NCI-H2081 treated with DMSO at 0.1 percent for 48 hours (cell line): ENCODE measurements at regions not wholly inside any gene's neighbourhood (a gene's known extent, or its start where the extent isn't known, plus 50 kb on each side); places are given as distances from the start of the nearest gene placed in this dataset.
"Not testable (repeated sequence)": the region's sequence is repeated elsewhere in the genome, so short reads cannot be mapped to it uniquely, and the experiment has no call there.

Experiments used
- DNase-seq: peaks from one replicate; lab custom pipeline; 2025; lab: John Stamatoyannopoulos, UW

GRCh38 chr11:25515576-25515975 is 816.4 kb upstream of the ANO3 start:
- no peak for DNase-seq

DNA sequence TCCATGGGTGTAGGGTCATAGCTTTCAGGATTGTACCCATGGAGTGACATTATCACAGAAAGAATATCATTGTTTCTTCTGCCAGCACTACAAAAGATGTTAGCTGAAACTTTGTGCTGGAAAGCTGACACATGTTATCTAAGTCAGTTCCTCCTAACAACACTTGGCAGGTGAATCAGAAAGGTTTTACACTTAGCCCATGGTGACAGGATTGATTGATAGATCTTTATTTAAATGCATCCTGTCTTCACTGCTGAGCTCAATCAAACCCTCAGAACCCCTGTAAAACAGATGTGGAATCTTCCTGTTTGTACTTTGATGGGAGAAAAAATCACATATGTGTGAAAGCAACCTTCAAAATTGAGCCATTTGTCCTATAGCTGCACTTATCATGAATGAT is 811.5 kb upstream of the ANO3 start:
- DNase-seq = no peak

- no peak for DNase-seq
Observed at GRCh38 chr11:25527841-25528240, 804.1 kb upstream of the ANO3 start.

DNA sequence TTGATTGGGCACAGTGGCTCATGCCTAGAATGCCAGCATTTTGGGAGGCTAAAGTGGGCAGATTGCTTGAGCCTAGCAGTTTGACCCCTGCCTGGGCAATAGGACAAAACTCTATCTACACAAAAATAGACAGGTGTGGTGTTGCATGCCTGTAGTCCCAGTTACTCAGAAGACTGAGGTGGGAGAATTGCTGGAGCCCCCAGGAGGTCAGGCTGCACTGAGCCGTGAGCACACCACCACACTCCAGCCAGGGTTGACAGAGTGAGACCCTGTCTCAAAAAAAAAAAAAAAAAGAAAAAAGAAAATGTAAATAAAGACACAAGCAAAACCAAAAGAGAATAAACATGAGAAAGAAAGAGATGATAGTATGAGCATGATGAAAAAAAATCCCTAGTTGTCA is 802.4 kb upstream of the ANO3 start:
- no peak for DNase-seq

- DNase-seq = no peak
Observed at GRCh38 chr11:25535467-25536272, 796.3 kb upstream of the ANO3 start.

DNA sequence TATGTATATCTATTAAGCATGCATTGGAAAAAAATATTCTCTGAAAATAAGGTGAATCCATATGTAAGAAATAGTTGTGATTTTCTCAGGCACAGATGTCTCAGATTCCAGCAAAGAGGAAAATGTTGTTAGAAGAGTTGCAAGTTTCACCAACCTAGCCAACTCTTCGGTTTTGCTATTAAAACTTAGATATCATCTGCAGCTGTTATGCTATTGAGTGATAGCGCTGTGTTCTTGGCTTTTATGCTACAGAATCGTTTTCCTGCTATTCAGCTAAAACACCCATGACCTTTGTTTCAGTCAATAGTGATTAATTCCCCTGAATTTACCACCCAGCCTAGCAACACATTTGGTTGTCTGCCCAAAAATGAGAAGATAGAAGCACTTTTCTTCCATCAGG is 795.6 kb upstream of the ANO3 start:
- no peak for DNase-seq

DNA sequence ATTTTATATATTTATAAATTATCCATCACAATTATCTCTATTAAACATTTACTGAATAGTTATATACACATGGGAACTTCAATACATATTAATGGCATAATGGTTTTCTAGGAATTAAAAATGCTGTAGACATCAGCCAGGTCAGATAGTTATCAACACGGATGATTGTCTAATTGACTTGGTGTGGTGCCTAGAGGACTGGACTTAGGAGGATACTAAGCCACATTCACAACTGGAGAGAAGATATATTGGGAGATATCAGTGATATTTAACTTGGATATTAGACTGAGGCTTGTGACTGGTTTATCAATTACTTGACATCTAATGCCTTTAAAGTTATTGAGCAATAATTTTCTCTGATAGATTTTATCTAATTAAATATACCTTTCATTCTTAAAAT is 794.5 kb upstream of the ANO3 start:
- no peak for DNase-seq

DNA sequence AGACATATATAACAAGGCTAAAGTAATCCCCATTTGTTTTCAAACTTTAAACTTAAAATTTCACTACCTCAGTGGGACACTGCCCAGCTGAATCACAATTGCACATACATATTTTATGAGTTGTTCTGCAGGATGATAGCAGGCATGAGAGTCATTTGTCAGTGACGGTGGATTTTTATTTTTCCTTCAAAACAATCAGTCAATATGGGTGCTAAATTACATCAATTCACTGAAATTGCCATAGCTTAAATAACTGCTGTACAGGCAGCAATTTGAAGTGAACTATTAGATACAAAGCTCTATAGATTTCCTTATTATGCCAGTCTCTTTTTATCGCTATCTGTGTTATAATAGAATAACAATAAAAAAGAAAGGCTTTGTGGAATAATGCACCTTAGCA is 784.6 kb upstream of the ANO3 start:
- no peak for DNase-seq

- DNase-seq = no peak
Observed at GRCh38 chr11:25562417-25562816, 769.5 kb upstream of the ANO3 start.

- DNase-seq = no peak
Observed at GRCh38 chr11:25565846-25566245, 766.1 kb upstream of the ANO3 start.

GRCh38 chr11:25566298-25567200 is 765.4 kb upstream of the ANO3 start:
- no peak for DNase-seq

- no peak for DNase-seq
Observed at GRCh38 chr11:25576320-25576719, 755.6 kb upstream of the ANO3 start.

DNA sequence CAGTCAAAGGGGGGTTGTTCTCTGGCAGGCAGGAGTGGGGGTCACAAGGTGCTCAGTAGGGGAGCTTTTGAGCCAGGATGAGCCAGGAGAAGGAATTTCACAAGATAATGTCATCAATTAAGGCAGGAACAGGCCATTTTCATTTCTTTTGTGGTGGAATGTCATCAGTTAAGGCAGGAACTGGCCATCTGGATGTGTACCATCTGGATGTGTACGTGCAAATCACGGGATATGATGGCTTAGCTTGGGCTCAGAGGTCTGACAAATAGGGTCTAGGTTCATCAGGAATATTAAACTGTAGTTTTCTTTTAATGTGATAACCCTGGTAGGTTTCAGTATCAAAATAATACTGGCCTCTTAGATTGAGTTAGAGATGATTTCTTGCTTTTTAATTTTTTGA is 752.4 kb upstream of the ANO3 start:
- not testable (repeated sequence) for DNase-seq

GRCh38 chr11:25583596-25583995 is 748.3 kb upstream of the ANO3 start:
- DNase-seq = no peak

GRCh38 chr11:25587496-25587895 is 744.4 kb upstream of the ANO3 start:
- no peak for DNase-seq

GRCh38 chr11:25593221-25593620 is 738.7 kb upstream of the ANO3 start:
- no peak for DNase-seq

DNA sequence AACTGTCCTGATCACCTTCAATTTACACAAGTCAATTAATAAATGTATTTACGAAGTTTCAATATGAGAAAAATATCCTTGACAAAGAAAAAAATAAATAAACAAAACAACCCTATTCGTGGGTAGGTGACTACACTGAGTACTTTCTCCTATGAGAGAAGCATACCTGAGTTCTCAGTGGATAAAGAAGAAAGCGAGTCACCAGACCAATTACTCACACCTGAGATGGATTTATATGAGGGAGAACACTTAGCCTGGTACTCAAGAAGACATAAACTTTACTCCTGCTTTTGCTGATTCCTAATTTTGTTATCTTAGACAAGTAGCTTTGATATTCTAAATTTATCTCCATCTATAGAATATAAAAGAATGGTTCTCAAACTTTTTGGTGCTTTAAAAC is 735.2 kb upstream of the ANO3 start:
- DNase-seq = no peak

- no peak for DNase-seq
Observed at GRCh38 chr11:25597696-25598095, 734.2 kb upstream of the ANO3 start.

- DNase-seq = no peak
Observed at GRCh38 chr11:25602149-25602548, 729.8 kb upstream of the ANO3 start.

GRCh38 chr11:25602959-25603358 is 729.0 kb upstream of the ANO3 start:
- DNase-seq = no peak

DNA sequence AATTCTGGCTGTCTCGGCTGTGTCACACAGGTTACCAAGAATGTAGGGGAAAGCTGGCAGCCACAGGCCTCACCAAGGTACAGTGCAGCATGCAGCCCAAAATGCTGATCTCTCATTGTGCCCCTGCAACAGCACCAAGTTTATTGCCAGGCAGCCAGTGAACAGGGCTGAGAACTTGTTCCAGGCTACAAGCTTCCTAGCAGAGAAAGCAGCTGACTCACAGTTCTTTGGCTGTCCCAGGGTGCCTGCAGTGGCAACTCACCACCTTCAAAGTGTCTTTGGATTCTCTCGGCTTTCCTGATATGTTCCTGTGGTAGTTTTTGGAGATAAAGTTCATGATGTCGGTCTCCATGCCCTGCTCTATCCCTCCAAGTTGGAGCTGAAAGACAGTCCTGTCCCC is 719.1 kb upstream of the ANO3 start:
- DNase-seq = no peak

DNA sequence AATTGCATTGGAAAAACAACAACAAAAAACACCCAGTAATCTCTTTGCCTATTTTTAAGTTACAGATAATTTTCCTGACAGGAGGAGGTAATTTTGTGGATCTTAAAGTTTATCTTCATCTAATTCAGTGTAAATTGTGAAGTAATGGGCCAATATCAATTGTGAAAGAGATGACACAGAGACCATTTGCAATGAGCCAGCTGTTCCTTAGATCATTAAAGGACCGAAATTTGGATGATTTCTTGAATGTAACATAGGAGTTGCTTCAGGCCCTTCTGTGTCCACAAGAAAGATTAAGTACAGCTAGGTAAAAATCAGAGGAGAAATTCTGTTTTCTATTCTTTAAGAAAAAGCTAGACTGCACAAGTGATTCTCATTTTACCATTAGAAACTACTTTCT is 718.5 kb upstream of the ANO3 start:
- no peak for DNase-seq

- no peak for DNase-seq
Observed at GRCh38 chr11:25613865-25614264, 718.1 kb upstream of the ANO3 start.
